SK-N-SH treated with all-trans-retinoic acid at 6 μM for 48 hours (cell line): ENCODE measurements at regions not wholly inside any gene's neighbourhood (a gene's known extent, or its start where the extent isn't known, plus 50 kb on each side); places are given as distances from the start of the nearest gene placed in this dataset.

Source experiments
- ATAC-seq: fragments of 200-7000 bp; cut with Tn5 transposase; 3 replicates; pipeline ENCODE4 v1.9.1; 2020; ENCODE audit warnings: mild to moderate bottlenecking, moderate library complexity
- ARNTL ChIP-seq: fragments of 450-650 bp; formaldehyde crosslinking; IDR thresholded peaks from 2 replicates; pipeline ENCODE4 v1.5.0; 2020; ENCODE audit warnings: low read depth, mild to moderate bottlenecking, moderate library complexity, borderline replicate concordance
- BACH2 ChIP-seq: fragments of 250-450 bp; sonication (Bioruptor Pico); IDR thresholded peaks from 2 replicates; pipeline ENCODE4 v1.9.0; 2021; ENCODE audit warnings: mild to moderate bottlenecking, borderline replicate concordance
- CREB5 ChIP-seq: fragments of 250-450 bp; sonication (Bioruptor Pico); IDR thresholded peaks from 2 replicates; pipeline ENCODE4 v1.5.1; 2020; ENCODE audit warnings: low read depth, mild to moderate bottlenecking, moderate library complexity
- CSDC2 ChIP-seq: fragments of 250-450 bp; sonication (Bioruptor Pico); IDR thresholded peaks from 2 replicates; pipeline ENCODE4 v1.5.0; 2020; ENCODE audit warnings: mild to moderate bottlenecking, moderate library complexity
- CSRNP3 ChIP-seq: fragments of 250-450 bp; sonication (Bioruptor Pico); IDR thresholded peaks from 2 replicates; pipeline ENCODE4 v1.5.1; 2021; ENCODE audit warnings: mild to moderate bottlenecking, moderate library complexity
- ESRRG ChIP-seq: fragments of 250-450 bp; sonication (Bioruptor Pico); IDR thresholded peaks from 2 replicates; pipeline ENCODE4 v1.6.1; 2021; ENCODE audit warnings: mild to moderate bottlenecking
- GLIS3 ChIP-seq: fragments of 250-450 bp; sonication (Bioruptor Pico); IDR thresholded peaks from 2 replicates; pipeline ENCODE4 v1.5.0; 2020; ENCODE audit warnings: mild to moderate bottlenecking, moderate library complexity
- ISL1 ChIP-seq: fragments of 250-450 bp; sonication (Bioruptor Pico); IDR thresholded peaks from 2 replicates; pipeline ENCODE4 v2.1.2; 2022; ENCODE audit warnings: mild to moderate bottlenecking, moderate library complexity
- OSR1 ChIP-seq: fragments of 250-450 bp; sonication (Bioruptor Pico); IDR thresholded peaks from 2 replicates; pipeline ENCODE4 v1.8.0; 2022; ENCODE audit warnings: moderate library complexity, mild to moderate bottlenecking, inconsistent platforms
- PATZ1 ChIP-seq: fragments of 250-450 bp; sonication (Bioruptor Pico); IDR thresholded peaks from 2 replicates; pipeline ENCODE4 v1.8.0; 2020; ENCODE audit warnings: mild to moderate bottlenecking, moderate library complexity, borderline replicate concordance
- POU6F1 ChIP-seq: fragments of 250-450 bp; sonication (Bioruptor Pico); IDR thresholded peaks from 2 replicates; pipeline ENCODE4 v1.8.0; 2021; ENCODE audit warnings: low read depth, mild to moderate bottlenecking, moderate library complexity, borderline replicate concordance
- PPARA ChIP-seq: fragments of 250-450 bp; sonication (Bioruptor Pico); IDR thresholded peaks from 2 replicates; pipeline ENCODE4 v1.5.0; 2020; ENCODE audit warnings: mild to moderate bottlenecking, borderline replicate concordance
- RARB ChIP-seq: fragments of 250-450 bp; sonication (Bioruptor Pico); IDR thresholded peaks from 2 replicates; pipeline ENCODE4 v1.8.0; 2021; ENCODE audit warnings: mild to moderate bottlenecking, moderate library complexity
- SNAI2 ChIP-seq: fragments of 250-450 bp; sonication (Bioruptor Pico); IDR thresholded peaks from 2 replicates; pipeline ENCODE4 v1.5.0; 2020; ENCODE audit warnings: mild to moderate bottlenecking, moderate library complexity
- TCF4 ChIP-seq: fragments of 250-450 bp; sonication (Bioruptor Pico); IDR thresholded peaks from 2 replicates; pipeline ENCODE4 v1.8.0; 2021; ENCODE audit warnings: mild to moderate bottlenecking, moderate library complexity, borderline replicate concordance
- TSHZ2 ChIP-seq: fragments of 250-450 bp; sonication (Bioruptor Pico); IDR thresholded peaks from 2 replicates; pipeline ENCODE4 v1.5.0; 2020; ENCODE audit warnings: mild to moderate bottlenecking, moderate library complexity
- ZC3H10 ChIP-seq: fragments of 250-450 bp; sonication (Bioruptor Pico); IDR thresholded peaks from 2 replicates; pipeline ENCODE4 v1.5.1; 2021; ENCODE audit warnings: mild to moderate bottlenecking, moderate library complexity
- ZFP3 ChIP-seq: fragments of 250-450 bp; sonication (Bioruptor Pico); IDR thresholded peaks from 2 replicates; pipeline ENCODE4 v1.5.0; 2020; ENCODE audit warnings: mild to moderate bottlenecking, moderate library complexity
- ZFP30 ChIP-seq: fragments of 450-650 bp; formaldehyde crosslinking; IDR thresholded peaks from 2 replicates; pipeline ENCODE4 v1.5.0; 2022; ENCODE audit warnings: mild to moderate bottlenecking, moderate library complexity
- ZNF565 ChIP-seq: fragments of 450-650 bp; formaldehyde crosslinking; conservative IDR thresholded peaks from 2 replicates; pipeline ENCODE4 v1.5.0; 2020; ENCODE audit warnings: low read depth, mild to moderate bottlenecking, moderate library complexity
- ZNF70 ChIP-seq: fragments of 450-650 bp; formaldehyde crosslinking; IDR thresholded peaks from 2 replicates; pipeline ENCODE4 v1.5.0; 2020; ENCODE audit warnings: mild to moderate bottlenecking, moderate library complexity
- ZNF8 ChIP-seq: fragments of 450-650 bp; formaldehyde crosslinking; IDR thresholded peaks from 2 replicates; pipeline ENCODE4 v1.5.0; 2020; ENCODE audit warnings: mild to moderate bottlenecking, moderate library complexity

- no peak for ATAC-seq
- TF ChIP-seq ZNF565 (CRISPR knock-in tag) = no peak
- no peak for TF ChIP-seq ZFP30 (CRISPR knock-in tag)
- TF ChIP-seq OSR1 (CRISPR knock-in tag) = no peak
- TF ChIP-seq POU6F1 (CRISPR knock-in tag) = no peak
- no peak for TF ChIP-seq ZC3H10
- TF ChIP-seq TCF4 = no peak
- TF ChIP-seq TSHZ2 (CRISPR knock-in tag) = no peak
- TF ChIP-seq ISL1 (CRISPR knock-in tag) = no peak
- TF ChIP-seq PATZ1 (CRISPR knock-in tag) = no peak
- no peak for TF ChIP-seq ESRRG
- no peak for TF ChIP-seq CSRNP3 (CRISPR knock-in tag)
- no peak for TF ChIP-seq SNAI2 (CRISPR knock-in tag)
- TF ChIP-seq ARNTL (CRISPR knock-in tag) = no peak
- TF ChIP-seq, all 23 proteins: peak for 0
Observed at GRCh38 chr12:88805692-88806091, 225.4 kb upstream of the KITLG start.

- ATAC-seq = no peak
- TF ChIP-seq ZNF70 (no peak), ZFP3 (CRISPR knock-in tag) (no peak)
- TF ChIP-seq, all 23 proteins: peak for 0
Observed at GRCh38 chr12:88805286-88805685, 225.0 kb upstream of the KITLG start.

- no peak for ATAC-seq
Observed at GRCh38 chr12:88802096-88802706, 221.9 kb upstream of the KITLG start.

GRCh38 chr12:88801227-88802095 lies 221.2 kb upstream of the KITLG start:
- no peak for ATAC-seq
- TF ChIP-seq CSDC2 = no peak
- TF ChIP-seq OSR1 (CRISPR knock-in tag) = no peak
- no peak for TF ChIP-seq RARB
- no peak for TF ChIP-seq ZNF8 (CRISPR knock-in tag)
- TF ChIP-seq ZC3H10 = no peak
- no peak for TF ChIP-seq ESRRG
- TF ChIP-seq GLIS3 (CRISPR knock-in tag) = no peak
- TF ChIP-seq CSRNP3 (CRISPR knock-in tag) = no peak
- TF ChIP-seq SNAI2 (CRISPR knock-in tag) = no peak
- TF ChIP-seq CREB5 = no peak
- no peak for TF ChIP-seq POU6F1 (CRISPR knock-in tag)

More at GRCh38 chr12:88802096-88802706, 221.9 kb upstream of the KITLG start:
- TF ChIP-seq BACH2 (no peak), ARNTL (CRISPR knock-in tag) (no peak), SNAI2 (CRISPR knock-in tag) (no peak), PPARA (CRISPR knock-in tag) (no peak), CSDC2 (no peak)
- TF ChIP-seq, all 23 proteins: peak for 0
